NCI-H2029 treated with DMSO at 0.1 percent for 48 hours (cell line): ENCODE measurements at regions not wholly inside any gene's neighbourhood (a gene's known extent, or its start where the extent isn't known, plus 50 kb on each side); places are given as distances from the start of the nearest gene placed in this dataset.

Experiments
- DNase-seq: peaks from one replicate; lab custom pipeline; 2025; lab: John Stamatoyannopoulos, UW

DNA sequence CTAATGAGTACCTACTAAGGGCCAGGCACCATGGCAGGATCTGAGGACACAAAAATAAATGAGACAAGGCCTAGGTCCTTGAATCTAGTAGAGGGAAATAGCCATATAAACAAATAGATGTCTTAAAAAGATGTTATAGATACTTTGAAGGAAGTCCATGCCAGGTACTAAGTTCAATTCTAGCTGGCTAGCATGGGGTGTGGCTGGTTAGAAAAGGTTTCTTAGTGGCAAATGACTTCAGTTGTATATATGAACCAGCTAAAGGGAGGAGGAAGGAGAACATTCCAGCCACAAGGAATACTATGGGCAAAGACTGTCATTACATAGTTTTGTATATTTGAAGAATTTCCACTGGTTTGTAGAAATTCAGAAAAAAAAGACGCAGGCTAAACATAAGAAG lies 133.6 kb upstream of the BMP4 start:
- DNase-seq: no peak

DNA sequence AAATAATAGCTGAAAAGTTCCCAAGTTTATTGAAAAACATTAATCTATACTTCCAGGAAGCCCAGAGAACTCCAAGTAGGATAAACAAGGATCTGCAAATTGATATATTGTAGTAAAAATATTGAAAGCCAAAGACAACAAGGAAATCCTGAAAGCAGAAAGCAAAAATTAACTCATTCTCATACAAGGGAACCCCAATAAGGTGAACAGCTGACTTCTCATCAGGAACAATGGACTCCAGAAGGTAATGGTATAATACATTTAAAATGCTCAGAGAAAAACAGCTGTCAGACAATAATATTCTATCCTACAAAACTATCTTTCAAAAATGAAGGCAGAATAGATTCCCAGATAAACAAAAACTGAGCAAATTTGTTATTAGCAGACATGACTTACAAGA lies 138.1 kb upstream of the BMP4 start:
- no peak for DNase-seq

DNA sequence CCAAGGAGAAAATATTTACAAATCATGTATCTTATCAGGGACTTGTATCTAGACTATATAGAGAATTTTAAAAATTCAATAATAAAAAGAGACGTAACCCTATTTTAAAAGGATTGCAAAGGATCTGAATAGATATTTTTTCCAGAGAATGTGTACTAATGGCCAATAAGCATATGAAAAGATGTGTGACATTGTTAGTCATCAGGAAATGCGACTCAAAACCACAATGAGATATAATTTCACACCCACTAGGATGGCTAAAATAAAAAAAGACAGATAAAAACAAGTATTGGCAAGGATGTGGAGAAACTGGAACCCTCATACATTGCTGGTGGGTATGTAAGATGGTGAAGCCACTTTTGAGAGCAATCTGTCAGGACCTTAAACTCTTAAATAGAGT lies 141.9 kb upstream of the BMP4 start:
- DNase-seq: no peak

DNA sequence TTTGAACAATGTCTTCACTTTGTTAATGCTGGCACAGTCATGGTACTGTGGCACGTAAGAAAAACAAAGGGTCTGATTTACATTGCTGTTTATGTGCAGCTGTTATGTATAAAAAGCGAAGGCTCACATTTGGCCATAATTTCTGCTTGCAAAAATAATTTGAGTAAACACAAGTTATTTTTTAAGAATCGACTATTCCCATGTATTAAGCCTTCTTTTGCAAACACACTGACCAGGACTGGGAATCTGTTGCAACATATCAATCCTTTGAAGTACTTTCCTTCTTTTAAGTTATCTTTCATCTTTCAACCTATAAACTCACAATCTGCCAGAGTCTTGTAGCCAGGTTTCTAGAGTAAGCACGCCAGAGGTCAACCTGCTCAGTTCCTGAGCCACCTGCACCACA lies 145.4 kb upstream of the BMP4 start:
- no peak for DNase-seq

DNA sequence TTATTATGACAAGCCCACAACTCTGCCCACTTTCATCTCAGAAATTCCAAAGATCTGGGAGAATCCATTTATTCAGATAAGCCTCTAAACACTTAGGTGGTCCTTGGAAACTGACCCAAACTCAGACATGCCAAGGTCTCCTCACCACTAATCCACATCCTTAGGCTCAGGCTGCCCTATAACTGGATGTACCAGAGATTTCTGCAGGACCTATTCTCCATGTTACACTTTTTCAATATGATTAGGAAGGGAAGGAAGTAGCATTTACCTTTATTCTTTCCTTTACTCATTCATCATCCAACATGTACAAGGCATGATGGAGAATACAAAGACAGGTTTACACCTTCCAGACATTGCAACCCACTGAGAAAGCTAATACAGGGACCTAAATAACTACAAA lies 145.9 kb upstream of the BMP4 start:
- DNase-seq: no peak

DNA sequence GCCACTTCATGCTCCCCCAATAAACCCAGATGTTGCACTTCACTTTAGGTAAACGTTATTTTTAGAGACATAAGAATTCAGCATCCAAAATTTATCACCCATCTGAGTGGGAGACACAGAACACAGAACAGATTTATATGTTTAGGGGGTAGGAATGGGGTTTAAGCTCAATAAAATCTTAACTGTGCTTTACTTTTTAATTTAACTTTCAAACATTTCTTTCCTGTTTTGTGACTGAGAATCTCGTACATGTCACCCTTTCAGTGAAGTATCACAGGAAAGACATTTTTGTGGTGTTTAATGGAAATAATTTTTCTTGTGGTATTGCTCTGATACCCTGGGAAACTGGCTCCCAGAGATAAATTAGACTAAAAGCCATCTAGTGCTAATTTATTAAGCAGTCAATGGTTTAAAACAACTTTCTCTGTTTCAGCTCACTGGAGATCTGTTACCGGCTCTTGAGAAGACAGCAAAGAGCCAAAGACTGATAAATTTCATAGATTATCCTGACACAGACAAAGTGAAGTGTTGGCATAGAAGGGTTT lies 148.0 kb upstream of the BMP4 start:
- DNase-seq: no peak

DNA sequence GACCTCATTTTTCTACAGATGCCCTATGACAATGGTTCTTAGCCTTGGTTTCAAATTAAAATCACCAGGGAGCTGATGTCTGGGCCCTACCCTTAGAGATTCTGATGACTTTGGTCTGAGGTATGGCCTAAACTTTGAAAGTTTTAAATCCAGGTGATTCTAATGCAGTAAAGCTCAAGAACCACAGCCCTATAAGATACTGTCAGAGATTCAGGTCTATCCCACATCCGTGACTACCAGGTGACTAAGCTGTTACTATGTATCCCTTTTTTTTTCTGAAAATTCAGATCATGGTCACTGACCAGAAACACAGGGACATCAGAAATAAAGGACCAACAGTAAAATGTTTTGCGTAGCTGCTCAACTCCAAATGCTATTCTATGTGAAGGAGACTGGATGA lies 148.8 kb upstream of the BMP4 start:
- DNase-seq: no peak

DNA sequence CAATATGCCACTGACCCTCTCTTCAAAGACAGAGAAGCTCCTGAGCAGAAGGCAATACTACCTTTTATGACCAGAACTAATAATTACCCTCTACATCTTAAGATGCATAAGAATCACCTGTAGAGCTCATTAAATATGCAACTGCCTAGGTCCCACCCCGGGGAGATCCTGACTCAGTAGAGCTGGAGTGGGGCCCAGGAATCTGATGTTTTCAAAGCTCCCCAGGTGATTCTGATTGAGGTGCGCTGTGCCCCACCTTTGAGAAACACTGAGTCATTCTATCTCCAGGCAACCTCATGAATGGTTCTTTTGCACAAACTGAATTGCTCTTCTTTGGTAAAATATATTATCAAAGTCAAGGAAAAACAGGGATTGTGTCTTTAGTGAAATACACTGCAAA lies 149.3 kb upstream of the BMP4 start:
- no peak for DNase-seq

DNA sequence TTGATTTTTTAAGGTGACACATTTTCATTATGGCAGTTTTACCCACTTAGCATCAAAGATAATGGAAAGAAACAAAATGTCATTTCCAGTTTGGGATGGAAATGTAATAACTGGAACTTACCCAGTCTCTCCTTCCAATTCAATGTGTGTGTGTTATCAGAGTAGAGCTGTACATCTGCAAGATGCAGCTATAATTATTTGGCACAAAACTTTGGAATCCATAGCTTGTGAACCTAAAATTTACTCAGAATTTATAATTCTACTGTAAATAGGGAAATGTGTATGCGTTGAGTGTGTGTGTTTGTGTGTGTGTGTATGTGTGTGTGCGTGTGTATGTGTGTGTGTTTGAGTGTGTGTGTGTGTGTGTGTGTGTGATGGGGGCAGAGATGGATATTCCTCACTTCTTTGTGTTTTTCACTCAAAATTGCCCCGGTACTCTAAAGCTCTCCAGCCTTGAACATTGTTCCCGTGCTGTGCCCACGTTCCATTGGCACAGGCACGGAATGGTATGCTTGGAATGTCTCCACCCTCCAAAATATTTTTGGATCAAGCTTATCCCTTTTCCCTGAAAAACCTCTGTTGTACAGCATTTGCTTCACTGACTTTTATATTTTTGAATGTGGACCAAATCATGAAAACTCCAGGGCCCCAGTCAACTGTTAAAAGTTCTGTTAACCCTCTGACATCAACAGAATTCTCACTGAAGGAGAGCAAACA lies 150.2 kb upstream of the BMP4 start:
- DNase-seq: no peak

DNA sequence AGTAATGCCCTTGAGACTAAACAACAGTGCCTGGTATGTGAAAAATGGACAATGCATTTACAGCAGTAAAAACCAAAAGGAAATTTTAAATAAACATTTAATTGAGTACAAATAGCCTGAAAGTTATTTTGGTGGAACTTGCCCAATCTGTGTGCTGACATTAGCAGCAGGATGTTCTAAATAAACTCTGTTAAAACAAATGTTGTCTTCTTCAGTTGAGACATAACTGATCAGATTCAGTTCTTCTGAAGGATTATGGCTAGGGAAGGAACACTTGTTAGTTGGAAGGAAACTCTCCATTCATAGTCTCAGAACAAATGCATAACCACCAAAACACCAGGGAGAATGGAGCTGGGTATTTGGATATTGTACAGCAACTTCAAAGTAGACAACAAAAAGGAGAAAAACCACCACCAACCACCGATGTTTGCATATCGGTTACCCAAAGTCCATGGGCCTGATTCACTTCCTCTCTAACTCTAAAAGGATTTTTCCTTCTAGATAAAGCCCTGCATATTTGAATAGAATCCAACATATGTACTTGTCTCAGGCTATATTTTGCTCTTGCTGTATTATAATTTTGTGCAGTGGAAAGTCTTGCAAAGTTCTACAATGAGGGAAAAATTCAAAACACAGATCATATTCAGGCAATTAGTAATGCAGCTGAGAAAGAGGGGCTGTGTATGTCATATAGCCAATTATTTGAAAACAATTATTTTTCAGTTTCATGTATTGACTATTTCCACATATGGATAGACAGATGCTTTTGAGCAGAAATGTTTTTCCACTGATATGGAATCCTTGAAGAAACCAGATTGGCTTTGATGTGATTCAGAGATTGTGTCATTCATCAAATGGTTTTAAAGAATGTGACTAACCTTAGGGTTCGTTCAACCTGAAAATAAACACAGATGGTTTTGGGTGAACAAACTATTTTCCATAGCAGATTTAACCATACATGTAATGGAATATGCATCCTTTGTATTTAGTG lies 152.2 kb upstream of the BMP4 start:
- no peak for DNase-seq

DNA sequence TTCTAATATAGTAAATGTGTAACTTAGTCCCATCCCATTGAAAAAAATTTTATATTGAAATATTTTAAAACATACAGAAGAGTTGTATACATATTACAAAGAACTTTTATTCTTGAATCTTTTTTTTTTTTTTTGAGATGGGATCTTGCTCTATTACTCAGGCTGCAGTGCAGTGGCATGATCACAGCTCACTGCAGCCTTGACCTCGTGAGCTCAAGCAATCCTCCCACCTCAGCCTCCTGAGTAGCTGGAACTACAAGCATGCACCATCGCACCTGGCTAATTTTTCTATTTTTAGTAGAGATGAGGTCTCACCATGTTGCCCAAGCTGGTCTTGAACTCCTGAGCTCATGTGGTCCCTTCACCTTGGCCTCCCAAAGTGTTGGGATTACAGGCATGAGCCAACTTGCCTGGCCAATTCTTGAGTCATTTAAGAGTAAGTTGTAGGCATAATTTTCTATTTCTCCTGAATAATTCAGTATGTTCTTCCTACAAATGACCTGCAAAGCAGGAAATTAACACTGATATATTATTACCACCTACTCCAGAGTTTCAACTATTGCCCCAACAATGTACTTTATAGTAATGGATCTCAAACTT lies 153.0 kb upstream of the BMP4 start:
- DNase-seq: no peak

DNA sequence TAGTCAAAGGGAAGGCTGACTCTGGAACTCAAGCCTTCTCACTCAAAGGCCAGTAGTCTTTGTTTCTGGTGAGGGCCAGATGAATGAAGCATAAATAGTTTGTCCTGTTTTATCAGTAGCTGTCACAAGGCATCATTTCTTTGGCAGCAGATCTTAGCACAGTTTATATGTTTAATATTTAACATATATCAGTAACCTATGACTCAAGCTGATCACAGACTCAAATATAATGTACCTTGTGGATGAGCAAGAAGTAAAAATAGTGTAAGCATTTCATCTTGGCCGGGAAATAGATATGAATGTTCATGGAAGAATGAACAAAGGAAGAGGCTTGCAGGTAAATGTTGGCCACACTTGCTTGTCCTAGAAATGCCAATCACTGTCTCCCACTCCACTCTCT lies 158.3 kb upstream of the BMP4 start:
- DNase-seq: no peak

DNA sequence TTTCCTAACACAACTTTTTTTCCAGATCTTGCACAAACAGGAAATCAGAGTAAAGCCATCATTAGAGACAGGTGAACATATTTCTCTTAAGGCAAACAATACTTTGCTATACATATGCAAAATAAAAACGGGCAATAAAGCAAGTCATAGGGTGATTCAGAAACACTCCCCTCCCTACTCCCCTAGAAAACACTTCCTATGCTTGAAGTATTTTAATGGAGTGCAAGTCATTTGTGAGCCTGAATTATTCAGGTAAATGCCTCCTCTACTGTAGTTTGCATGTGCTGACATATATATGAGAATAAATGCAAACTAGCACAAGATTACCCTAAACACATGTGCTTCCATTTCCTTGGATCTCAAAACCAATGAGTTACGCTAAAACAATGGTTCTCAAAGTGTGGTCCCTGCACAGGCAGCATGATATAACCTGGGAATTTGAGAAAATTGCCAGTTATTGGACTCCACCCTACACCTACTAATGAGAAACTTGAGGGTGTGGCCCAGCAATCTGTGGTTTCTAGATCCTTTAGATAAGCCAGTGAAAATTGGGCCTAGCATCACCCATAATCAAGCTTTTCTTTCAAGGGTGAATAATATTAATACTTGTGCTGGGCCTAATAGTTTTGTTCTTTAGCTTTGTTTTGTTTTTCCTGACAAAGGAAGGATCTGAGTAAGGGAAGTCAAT lies 159.7 kb upstream of the BMP4 start:
- no peak for DNase-seq

DNA sequence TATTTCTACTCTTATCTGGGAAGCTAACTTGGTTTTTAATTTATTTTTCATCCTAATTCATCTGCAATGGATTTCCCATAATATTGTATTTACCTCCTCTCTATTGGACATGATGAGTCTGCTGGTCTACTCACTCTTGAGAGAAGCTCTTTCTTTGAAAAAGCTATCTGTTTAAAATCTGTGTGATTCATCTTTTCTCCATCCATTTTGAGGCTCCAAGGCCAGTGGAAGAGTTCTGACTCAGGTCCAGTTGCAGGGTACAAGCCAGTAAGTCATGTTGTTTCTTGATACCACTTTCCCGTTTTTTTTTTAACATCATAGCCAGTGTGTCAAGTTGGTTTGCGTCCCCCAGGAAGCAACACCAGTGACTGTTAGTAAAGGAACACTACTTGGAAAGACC lies 160.3 kb upstream of the BMP4 start:
- no peak for DNase-seq

DNA sequence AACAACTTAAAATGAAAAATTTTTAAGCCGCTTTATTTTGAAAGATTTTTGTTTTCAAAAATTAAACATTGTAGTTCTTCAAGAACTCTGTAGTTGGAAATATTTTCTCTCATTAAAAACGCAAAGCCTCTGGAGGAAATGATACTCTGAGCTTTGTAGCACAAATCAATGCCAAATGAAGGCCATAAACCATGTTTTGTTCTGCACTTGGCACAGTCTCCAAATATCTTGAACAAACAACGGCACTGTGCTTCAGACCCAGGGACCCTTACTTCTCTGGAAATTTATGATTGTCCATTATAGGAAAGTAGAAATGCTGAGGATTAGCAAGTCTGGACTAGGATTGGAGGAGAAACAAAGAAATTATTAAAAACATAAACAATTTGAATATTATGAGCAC lies 160.8 kb upstream of the BMP4 start:
- no peak for DNase-seq

DNA sequence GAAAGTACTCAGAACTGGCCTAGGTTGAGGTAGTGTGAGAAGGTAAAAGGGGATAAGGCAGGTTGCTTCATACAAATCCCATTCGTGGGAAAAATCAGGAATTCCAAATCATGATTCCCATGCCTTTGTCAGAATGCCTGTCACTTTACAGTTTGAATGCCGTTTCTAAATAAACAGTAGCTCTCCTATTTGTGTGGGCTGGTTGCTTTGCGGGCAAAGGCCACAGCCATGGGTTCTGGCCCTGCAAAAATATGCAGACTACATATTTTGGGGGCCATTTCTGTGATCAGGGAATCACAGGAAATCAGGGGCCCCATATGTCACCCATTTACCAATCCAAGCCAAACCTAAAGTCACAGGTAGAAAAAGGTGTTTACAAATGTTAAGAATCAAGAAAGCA lies 161.3 kb upstream of the BMP4 start:
- DNase-seq: no peak

DNA sequence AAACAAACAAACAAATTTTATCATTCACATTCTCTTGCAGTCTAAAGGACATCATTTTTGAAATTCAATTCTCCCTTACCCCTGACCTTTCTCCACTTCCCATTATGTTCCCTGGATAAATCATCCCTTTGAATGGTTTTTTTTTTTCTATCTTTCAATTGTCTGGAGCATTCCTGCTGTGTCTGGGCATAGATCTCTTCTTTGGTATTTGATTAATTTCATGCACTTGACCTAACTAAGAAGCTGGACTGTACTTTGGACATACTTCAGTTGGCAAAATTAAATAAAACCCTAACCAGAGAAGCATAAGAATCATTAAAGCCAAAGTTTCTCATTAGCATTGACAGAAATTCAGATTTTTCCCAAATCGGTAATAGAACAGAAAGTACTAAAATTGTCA lies 163.6 kb upstream of the BMP4 start:
- no peak for DNase-seq

DNA sequence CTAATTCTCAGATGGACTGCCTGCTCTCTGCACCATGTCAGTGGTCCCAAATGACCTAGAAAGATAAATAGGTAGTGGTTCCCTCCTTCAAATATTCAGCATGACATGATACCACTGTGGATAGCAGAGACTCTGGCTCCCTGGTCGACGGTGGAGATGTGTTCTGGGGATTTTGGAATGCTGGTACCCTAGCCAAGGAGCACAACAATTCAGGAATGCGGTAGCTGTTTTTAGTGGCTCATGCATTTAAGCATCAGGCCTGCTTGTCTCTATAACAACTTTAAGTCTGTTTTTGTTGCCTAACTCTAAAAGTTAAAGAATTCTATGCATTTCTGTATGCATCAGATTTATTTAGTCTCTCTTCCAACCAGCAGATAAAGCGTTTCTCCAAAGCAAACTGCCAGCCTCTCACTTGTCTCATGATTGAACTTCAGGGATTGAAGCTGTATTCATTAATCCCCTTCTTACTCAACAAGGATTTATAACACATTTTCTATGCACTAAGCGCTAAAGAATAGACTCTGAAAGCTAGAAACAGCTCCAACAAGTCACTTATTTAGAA lies 164.9 kb upstream of the BMP4 start:
- DNase-seq: no peak

DNA sequence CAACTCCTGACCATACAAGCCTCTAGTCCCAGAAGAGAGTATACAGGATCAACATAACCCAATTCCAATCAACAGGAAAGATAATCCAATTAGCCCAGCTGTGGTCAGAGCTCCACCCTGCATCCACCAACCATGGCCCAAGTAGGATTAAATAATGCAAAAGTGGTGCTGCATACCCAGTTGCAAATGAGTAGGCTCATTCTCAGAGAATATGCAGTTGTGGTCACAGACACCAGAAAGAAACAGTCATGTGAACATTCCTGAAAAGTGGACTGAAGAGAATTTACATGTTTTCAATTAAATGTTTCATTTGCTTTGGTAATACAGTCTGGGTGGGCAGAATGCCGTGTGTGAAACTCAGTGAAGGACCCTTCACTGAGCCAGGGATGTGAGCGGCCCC lies 167.2 kb upstream of the BMP4 start:
- no peak for DNase-seq

DNA sequence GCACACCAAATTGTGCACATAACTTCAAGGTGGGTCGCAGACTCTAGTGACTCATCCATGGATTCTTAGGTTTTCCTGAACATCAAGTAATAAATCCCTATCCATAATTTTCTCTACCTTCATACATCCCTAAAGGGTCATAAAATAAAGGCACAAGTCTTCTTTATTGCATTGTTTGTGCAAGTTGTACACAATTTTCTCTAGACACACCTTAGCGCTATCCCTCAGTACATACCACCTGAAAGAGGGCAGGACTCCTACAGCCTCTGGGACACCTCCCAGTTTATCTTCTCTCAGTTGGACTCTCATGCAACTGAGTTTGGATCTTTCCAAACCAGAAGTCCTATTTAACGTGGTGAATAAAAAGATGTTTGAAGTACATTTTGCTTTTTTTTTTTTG lies 168.5 kb upstream of the BMP4 start:
- no peak for DNase-seq

DNA sequence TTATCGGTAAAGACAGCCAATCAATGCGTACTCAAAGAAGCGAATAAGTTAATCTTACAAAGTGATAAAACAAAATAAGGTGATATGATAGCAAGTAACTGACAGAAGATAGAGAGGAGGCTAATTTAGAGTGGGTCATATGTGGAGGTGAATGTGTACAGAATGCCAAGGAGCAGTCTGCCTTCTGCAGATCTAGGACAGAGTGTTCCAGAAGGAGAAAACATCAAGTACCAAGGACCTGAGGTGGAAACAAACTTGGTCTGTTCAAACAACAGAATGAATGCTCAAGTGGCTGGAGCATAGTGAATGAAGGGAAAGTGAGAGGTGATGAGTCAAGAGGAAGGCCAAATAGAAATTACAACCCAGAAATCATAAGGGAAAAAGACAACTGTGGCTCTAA lies 170.3 kb upstream of the BMP4 start:
- DNase-seq: no peak

DNA sequence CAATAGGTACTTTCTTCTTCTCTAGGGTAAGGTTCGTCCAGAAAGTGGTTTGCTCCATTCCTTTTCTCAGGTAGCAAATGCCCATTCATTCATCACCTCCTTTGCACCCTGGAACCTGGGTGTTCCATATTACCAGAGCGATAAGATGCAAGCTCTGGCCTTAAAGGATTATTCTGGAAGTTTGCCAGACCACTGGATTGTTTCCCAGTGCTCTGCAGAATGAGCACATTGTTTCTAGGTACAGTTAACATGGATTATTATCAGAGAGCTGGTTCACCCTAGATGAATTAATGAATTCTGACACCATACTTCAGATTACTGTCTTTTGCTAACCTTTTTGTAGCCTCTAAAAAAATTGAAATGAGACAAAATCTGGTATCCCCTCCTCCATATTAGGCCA lies 170.9 kb upstream of the BMP4 start:
- no peak for DNase-seq
